ENCODE measurements at regions not wholly inside any gene's neighbourhood (a gene's known extent, or its start where the extent isn't known, plus 50 kb on each side); places are given as distances from the start of the nearest gene placed in this dataset.
"Not testable (repeated sequence)": the region's sequence is repeated elsewhere in the genome, so short reads cannot be mapped to it uniquely, and the experiment has no call there.

DNA sequence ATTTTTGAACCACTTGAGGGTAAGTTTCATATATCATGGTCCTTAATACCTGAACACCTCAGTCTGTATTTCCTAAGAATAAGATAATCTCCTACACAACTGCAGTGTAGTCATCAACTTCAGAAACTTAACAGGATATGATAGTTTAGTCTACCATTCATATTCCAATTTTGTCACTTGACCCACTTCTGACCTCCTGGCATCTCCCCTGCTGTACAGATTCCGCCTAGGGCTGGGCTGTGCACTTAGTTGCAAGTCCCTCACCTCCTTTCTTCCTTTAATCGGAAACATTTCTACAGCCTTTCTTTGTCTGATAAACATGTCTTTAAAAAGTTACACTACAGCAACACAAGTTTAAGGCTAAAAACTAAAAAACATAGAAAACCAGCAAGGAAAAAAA lies 218.4 kb upstream of the SLCO3A1 start:
- TF ChIP-seq, protein P1, sequence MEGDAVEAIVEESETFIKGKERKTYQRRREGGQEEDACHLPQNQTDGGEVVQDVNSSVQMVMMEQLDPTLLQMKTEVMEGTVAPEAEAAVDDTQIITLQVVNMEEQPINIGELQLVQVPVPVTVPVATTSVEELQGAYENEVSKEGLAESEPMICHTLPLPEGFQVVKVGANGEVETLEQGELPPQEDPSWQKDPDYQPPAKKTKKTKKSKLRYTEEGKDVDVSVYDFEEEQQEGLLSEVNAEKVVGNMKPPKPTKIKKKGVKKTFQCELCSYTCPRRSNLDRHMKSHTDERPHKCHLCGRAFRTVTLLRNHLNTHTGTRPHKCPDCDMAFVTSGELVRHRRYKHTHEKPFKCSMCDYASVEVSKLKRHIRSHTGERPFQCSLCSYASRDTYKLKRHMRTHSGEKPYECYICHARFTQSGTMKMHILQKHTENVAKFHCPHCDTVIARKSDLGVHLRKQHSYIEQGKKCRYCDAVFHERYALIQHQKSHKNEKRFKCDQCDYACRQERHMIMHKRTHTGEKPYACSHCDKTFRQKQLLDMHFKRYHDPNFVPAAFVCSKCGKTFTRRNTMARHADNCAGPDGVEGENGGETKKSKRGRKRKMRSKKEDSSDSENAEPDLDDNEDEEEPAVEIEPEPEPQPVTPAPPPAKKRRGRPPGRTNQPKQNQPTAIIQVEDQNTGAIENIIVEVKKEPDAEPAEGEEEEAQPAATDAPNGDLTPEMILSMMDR (IDR thresholded peaks at IDR 0.05), result no peak
- peaks cover 9% of the 10 kb centered on the region for H3K9me3 Mint-ChIP-seq
- H3K4me1 Mint-ChIP-seq, result peaks cover 5% of the 10 kb centered on the region
- H3K27ac Mint-ChIP-seq, result no peak overlapping the region
- no peak for DNase-seq
- H3K36me3 Mint-ChIP-seq (ENCODE audit: low read depth), result no peaks in the 10 kb centered on the region
- no peak overlapping the region for H3K4me3 Mint-ChIP-seq
- H3K27me3 Mint-ChIP-seq (ENCODE audit: low read depth, poor library complexity), result peaks cover 4% of the 10 kb centered on the region

DNA sequence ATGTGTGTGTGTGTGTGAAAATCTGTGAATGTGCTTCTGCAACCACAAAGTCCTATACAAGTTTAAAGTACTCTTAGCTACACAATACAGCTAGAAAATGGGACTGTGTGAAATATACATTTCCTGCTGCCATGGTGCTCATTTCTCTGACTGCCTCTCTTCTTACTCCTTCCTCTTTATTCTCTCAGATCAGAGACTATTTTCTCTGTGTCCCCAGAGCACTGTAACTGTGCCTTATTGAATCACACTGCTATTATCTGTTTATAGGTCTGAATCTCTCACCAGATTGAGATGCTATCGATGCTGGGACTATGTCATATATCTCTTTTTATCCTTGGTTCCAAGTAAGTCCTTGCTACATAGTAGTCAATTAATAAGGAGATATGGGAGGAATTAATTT lies 217.9 kb upstream of the SLCO3A1 start:
- H3K9me3 Mint-ChIP-seq, result peaks cover 14% of the 10 kb centered on the region
- TF ChIP-seq, protein P1 (IDR thresholded peaks at IDR 0.05), result no peak
- H3K27me3 Mint-ChIP-seq (ENCODE audit: low read depth, poor library complexity), result no peaks in the 10 kb centered on the region
- DNase-seq, result no peak
- H3K4me1 Mint-ChIP-seq, result peaks cover 5% of the 10 kb centered on the region
- no peak overlapping the region for H3K27ac Mint-ChIP-seq
- no peak overlapping the region for H3K4me3 Mint-ChIP-seq
- H3K36me3 Mint-ChIP-seq (ENCODE audit: low read depth), result no peaks in the 10 kb centered on the region

DNA sequence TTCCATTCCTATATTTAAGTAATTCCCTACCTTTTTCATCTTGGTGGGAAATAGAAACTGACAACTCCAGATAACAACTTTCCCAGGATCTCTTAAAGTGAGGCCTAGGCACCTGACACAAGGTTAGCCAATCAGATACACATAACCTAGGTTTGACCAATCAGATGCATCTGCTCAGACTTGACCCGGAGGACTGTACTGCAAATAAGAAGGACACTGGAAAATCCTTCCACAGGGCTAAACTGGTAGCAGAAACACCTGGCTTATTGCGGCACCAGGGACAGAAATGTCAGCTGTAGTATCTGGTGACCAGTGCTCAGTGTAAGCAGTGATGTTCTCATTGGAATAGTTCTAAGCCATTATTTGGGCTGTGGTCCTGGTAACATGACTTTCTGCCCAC lies 204.5 kb upstream of the SLCO3A1 start:
- no peak for DNase-seq
- Mint-ChIP-seq H3K36me3 (ENCODE audit: low read depth) (no peaks in the 10 kb centered on the region), H3K4me3 (no peak overlapping the region), H3K9me3 (no peaks in the 10 kb centered on the region), H3K4me1 (no peaks in the 10 kb centered on the region), H3K27me3 (ENCODE audit: low read depth, poor library complexity) (peaks cover 7% of the 10 kb centered on the region), H3K27ac (no peak overlapping the region)
- TF ChIP-seq, protein P1 (IDR thresholded peaks at IDR 0.05), result no peak

DNA sequence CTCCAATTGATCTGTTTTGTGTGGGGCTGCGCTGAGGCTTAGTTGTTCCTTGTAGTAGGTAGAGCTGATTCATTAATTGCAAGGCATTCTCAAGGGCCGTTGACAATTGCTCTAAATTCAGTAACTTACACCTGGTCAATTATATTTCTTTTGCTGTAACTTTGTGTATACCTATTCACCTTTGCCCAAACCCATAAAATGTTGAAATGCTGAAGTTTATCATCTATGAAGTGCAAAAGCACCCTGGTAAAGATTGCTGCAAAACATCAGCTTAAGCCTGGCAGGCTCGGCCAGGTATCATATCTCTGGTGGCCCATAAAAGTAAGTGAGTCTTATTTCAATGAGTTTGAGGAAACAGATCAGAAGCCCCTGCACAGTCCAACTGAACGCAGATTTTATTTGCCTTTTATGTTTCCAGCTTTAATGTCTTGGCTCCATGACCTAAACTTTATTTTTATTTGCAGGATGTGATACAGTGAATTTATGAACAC lies 203.6 kb upstream of the SLCO3A1 start:
- no peak overlapping the region for H3K4me3 Mint-ChIP-seq
- no peaks in the 10 kb centered on the region for H3K36me3 Mint-ChIP-seq (ENCODE audit: low read depth)
- H3K27ac Mint-ChIP-seq, result no peak overlapping the region
- H3K9me3 Mint-ChIP-seq, result no peaks in the 10 kb centered on the region
- DNase-seq, result no peak
- no peaks in the 10 kb centered on the region for H3K4me1 Mint-ChIP-seq
- TF ChIP-seq, protein P1 (IDR thresholded peaks at IDR 0.05), result no peak
- H3K27me3 Mint-ChIP-seq (ENCODE audit: low read depth, poor library complexity), result peaks cover 6% of the 10 kb centered on the region

DNA sequence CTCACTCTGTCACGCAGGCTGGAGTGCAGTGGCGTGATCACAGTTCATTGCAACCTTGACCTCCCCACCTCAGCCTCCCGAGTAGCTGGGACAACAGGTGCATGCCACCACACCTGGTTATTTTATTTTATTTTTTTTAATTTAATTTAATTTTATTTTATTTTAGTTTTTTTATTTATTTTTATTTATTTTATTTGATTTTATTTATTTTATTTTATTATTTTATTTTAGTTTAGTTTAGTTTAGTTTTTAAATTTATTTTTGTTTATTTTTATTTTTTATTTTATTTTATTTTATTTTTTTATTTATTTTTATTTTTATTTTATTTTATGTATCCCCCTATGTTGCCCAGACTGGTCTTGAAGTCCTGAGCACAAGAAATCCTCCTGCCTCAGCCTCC lies 202.3 kb upstream of the SLCO3A1 start:
- no peak overlapping the region for H3K27ac Mint-ChIP-seq
- H3K27me3 Mint-ChIP-seq (ENCODE audit: low read depth, poor library complexity), result peaks cover 6% of the 10 kb centered on the region
- H3K9me3 Mint-ChIP-seq, result peaks cover 4% of the 10 kb centered on the region
- H3K4me3 Mint-ChIP-seq, result no peak overlapping the region
- no peaks in the 10 kb centered on the region for H3K36me3 Mint-ChIP-seq (ENCODE audit: low read depth)
- DNase-seq, result no peak
- H3K4me1 Mint-ChIP-seq, result no peaks in the 10 kb centered on the region
- TF ChIP-seq, protein P1 (IDR thresholded peaks at IDR 0.05), result no peak

DNA sequence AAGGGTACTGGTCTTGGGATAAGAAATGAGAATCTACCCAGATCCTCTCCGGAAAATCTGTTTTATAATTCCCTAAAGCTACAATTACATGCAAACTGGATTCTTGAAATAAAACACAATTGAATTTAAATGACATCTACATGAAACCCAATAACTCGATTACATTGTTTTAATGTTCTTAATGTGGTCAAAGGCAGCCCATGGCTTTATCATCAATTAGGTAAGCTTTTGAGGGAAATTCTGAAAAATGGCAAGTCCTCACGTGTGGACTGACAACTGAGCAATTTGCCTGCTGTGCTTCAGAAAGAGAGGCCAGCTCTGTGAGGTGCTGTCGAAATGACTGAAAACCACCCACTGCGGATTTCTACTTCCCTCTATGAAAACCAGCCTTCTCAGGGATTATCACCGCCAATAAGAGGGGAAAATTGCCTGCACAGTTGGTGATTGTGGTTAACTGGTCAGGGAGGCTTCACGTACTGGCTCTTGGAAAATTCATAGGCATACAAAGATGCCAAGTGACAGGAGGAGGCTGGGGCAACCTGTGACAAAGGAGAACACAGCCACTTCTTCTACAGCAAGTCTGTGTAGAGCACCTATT lies 200.8 kb upstream of the SLCO3A1 start:
- Mint-ChIP-seq H3K4me3 (no peak overlapping the region), H3K27ac (no peak overlapping the region), H3K4me1 (no peaks in the 10 kb centered on the region), H3K9me3 (peaks cover 4% of the 10 kb centered on the region), H3K36me3 (ENCODE audit: low read depth) (no peaks in the 10 kb centered on the region), H3K27me3 (ENCODE audit: low read depth, poor library complexity) (peaks cover 9% of the 10 kb centered on the region)
- no peak for DNase-seq
- TF ChIP-seq, protein P1 (IDR thresholded peaks at IDR 0.05), result no peak

DNA sequence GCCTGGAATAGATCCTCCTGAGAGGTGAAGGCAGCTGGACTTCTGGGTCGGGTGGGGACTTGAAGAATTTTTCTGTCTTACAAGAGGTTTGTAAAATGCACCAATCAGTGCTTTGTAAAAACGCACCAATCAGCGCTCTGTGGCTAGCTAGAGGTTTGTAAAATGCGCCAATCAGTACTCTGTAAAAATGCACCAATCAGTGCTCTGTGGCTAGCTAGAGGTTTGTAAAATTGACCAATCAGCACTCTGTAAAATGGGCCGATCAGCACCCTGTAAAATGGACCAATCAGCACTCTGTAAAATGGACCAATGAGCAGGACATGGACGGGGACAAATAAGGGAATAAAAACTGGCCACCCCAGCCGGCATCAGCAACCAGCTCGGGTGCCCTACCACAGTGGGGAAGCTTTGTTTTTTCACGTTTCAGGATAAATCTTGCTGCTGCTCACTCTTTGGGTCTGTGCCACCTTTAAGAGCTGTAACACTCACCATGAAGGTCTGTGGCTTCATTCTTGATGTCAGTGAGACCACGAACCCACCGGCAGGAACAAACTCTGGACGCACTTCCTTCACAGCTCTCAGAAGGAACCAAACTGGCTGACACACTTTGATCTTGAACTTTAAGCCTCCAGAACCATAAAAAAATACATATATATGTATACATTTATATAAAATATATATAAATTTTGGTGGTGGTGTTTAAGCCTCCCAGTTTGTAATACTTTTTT lies 197.8 kb upstream of the SLCO3A1 start:
- peaks cover 17% of the 10 kb centered on the region for H3K27me3 Mint-ChIP-seq (ENCODE audit: low read depth, poor library complexity)
- not testable (repeated sequence) for H3K4me3 Mint-ChIP-seq; H3K36me3 Mint-ChIP-seq (ENCODE audit: low read depth); DNase-seq; H3K4me1 Mint-ChIP-seq; H3K9me3 Mint-ChIP-seq; H3K27ac Mint-ChIP-seq
